ENCODE measurements at regions not wholly inside any gene's neighbourhood (a gene's known extent, or its start where the extent isn't known, plus 50 kb on each side); places are given as distances from the start of the nearest gene placed in this dataset.

DNA sequence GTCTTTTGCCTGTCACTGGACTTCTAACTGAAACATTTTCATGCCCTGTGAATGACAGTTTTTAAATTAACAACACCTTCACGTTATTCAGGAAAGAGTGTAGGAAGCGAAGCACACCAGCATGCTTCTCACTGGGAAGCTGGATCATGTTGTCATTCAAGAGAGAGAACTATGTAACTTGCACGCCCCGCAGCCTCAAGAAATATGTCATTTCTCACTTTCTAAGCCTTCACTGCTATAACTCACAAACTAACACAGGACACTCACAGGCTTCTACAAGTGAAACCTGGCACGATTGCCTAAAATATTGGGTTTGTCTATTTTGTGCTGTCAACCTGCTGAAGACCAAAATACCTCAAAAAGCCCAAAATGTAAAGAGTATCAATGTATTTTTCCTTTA, 466.3 kb downstream of the EFNA5 start:
- ChIA-PET CTCF (no interaction called here), POLR2A (no interaction called here)
- no peak overlapping the region for H3K27ac ChIP-seq (ENCODE audit: low read depth in 2 of 2, low read length in 1 of 2)
- no peak for DNase-seq
- no peaks in the 10 kb centered on the region for H3F3A ChIP-seq (replicated peaks; ENCODE audit: insufficient read depth)
- H3K4me1 ChIP-seq (ENCODE audit: control insufficient read depth in 1 of 2, insufficient read depth in 2 of 2, low read depth in 1 of 2, low read length in 1 of 2): no peaks in the 10 kb centered on the region; a peak in 1 of 4 replicates
- TF ChIP-seq RAD21 (IDR thresholded peaks at IDR 0.05; ENCODE audit: low read length): no peak
- no peak for TF ChIP-seq SIN3A (IDR thresholded peaks at IDR 0.05; ENCODE audit: borderline replicate concordance, low read depth, low read length)
- no peak for TF ChIP-seq FOXJ3 (CRISPR knock-in tag; IDR thresholded peaks at IDR 0.05)
- no peak for TF ChIP-seq MEF2A (IDR thresholded peaks at IDR 0.05; ENCODE audit: borderline replicate concordance, low read depth)
- TF ChIP-seq POLR2AphosphoS5 (IDR thresholded peaks at IDR 0.05; ENCODE audit: low read depth, low read length): no peak
- no peak for TF ChIP-seq RCOR1 (IDR thresholded peaks at IDR 0.05; ENCODE audit: low read length)
- no peak for TF ChIP-seq CTCF (IDR thresholded peaks at IDR 0.05)
- no peak for TF ChIP-seq FOXM1 (IDR thresholded peaks at IDR 0.05; ENCODE audit: low read depth)
- TF ChIP-seq ELF1 (IDR thresholded peaks at IDR 0.05): no peak
- no peaks in the 10 kb centered on the region for H3K27me3 ChIP-seq (ENCODE audit: insufficient read depth)
- no peak overlapping the region for H3K4me2 ChIP-seq
- H3K36me3 ChIP-seq (replicated peaks in 1 of 2; ENCODE audit: control insufficient read depth in 1 of 2, insufficient read depth in 2 of 2, low read length in 1 of 2): no peaks in the 10 kb centered on the region
- H2AFZ ChIP-seq (ENCODE audit: low read depth): no peak overlapping the region
- no peaks in the 10 kb centered on the region for H3K79me2 ChIP-seq (ENCODE audit: insufficient read depth)
- H3K4me3 ChIP-seq (ENCODE audit: low read depth in 2 of 2, low read length in 1 of 2): no peak overlapping the region
- H3K9ac ChIP-seq: no peak overlapping the region
- no peaks in the 10 kb centered on the region for H4K20me1 ChIP-seq (ENCODE audit: insufficient read depth)
- H3K9me3 ChIP-seq: no peaks in the 10 kb centered on the region
- WGBS (ENCODE audit: low lambda C conversion rate): 86% methylated on average over 5 of the region's 5 CpGs
- H3K9me2 ChIP-seq: peaks cover 9% of the 10 kb centered on the region; the same call in 1 of the 2 replicates

DNA sequence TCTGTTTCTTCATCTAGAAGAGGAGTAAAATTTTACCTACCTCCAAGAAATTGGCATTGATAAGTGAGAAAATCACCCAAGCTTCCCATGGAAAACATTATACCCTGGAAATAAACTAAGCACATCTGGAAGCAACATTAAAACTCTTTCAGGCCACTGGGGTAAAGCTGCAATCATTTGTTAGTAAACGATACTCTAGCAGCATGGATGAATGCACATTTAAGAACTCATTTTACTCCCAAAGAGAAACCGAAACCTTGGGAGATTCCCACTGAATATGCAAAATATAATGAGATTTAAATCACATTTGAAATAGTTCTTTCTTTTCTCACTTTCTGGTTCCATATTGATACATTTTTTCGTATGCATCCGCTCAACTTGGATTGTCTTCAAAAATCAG, 467.5 kb downstream of the EFNA5 start:
- Histone ChIP-seq H4K20me1 (ENCODE audit: insufficient read depth) (no peaks in the 10 kb centered on the region), H3K9ac (no peak overlapping the region), H3K9me2 (peaks cover 9% of the 10 kb centered on the region; the same call in 1 of the 2 replicates), H3F3A (replicated peaks; ENCODE audit: insufficient read depth) (no peaks in the 10 kb centered on the region), H3K79me2 (ENCODE audit: insufficient read depth) (no peaks in the 10 kb centered on the region), H3K4me2 (no peak overlapping the region), H3K27ac (ENCODE audit: low read depth in 2 of 2, low read length in 1 of 2) (no peak overlapping the region), H2AFZ (ENCODE audit: low read depth) (no peak overlapping the region), H3K4me3 (ENCODE audit: low read depth in 2 of 2, low read length in 1 of 2) (no peak overlapping the region), H3K36me3 (replicated peaks in 1 of 2; ENCODE audit: control insufficient read depth in 1 of 2, insufficient read depth in 2 of 2, low read length in 1 of 2) (no peaks in the 10 kb centered on the region), H3K9me3 (no peaks in the 10 kb centered on the region), H3K4me1 (ENCODE audit: control insufficient read depth in 1 of 2, insufficient read depth in 2 of 2, low read depth in 1 of 2, low read length in 1 of 2) (no peaks in the 10 kb centered on the region; a peak in 1 of 4 replicates), H3K27me3 (ENCODE audit: insufficient read depth) (no peaks in the 10 kb centered on the region)
- ChIA-PET POLR2A (no interaction called here), CTCF (interaction anchor here (1.5 kb wide), 1 partner anchor 10 kb away, joined by 6 read pairs; no protein-coding TSS in a partner anchor)
- no peak for DNase-seq
- TF ChIP-seq EZH2phosphoT487 (IDR thresholded peaks at IDR 0.05; ENCODE audit: borderline replicate concordance, low read depth) (no peak), FOXJ3 (CRISPR knock-in tag; IDR thresholded peaks at IDR 0.05) (no peak), CHD2 (IDR thresholded peaks at IDR 0.05; ENCODE audit: low read length, partially characterized antibody) (no peak), FOXM1 (IDR thresholded peaks at IDR 0.05; ENCODE audit: low read depth) (no peak), IRF3 (IDR thresholded peaks at IDR 0.05; ENCODE audit: low read depth, low read length) (no peak), TAF1 (IDR thresholded peaks at IDR 0.05; ENCODE audit: borderline replicate concordance, low read depth, low read length) (no peak), MXI1 (IDR thresholded peaks at IDR 0.05; ENCODE audit: low read depth, low read length) (no peak), TCF12 (IDR thresholded peaks at IDR 0.05) (no peak), RAD21 (IDR thresholded peaks at IDR 0.05; ENCODE audit: low read length) (no peak), YY1 (IDR thresholded peaks at IDR 0.05; ENCODE audit: low read depth) (no peak)
- TF ChIP-seq, protein P1, sequence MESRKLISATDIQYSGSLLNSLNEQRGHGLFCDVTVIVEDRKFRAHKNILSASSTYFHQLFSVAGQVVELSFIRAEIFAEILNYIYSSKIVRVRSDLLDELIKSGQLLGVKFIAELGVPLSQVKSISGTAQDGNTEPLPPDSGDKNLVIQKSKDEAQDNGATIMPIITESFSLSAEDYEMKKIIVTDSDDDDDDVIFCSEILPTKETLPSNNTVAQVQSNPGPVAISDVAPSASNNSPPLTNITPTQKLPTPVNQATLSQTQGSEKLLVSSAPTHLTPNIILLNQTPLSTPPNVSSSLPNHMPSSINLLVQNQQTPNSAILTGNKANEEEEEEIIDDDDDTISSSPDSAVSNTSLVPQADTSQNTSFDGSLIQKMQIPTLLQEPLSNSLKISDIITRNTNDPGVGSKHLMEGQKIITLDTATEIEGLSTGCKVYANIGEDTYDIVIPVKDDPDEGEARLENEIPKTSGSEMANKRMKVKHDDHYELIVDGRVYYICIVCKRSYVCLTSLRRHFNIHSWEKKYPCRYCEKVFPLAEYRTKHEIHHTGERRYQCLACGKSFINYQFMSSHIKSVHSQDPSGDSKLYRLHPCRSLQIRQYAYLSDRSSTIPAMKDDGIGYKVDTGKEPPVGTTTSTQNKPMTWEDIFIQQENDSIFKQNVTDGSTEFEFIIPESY (IDR thresholded peaks at IDR 0.05; ENCODE audit: borderline replicate concordance, low read depth): no peak
- TF ChIP-seq, protein P2, sequence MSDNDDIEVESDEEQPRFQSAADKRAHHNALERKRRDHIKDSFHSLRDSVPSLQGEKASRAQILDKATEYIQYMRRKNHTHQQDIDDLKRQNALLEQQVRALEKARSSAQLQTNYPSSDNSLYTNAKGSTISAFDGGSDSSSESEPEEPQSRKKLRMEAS (IDR thresholded peaks at IDR 0.05; ENCODE audit: low read depth): no peak
- 93% methylated on average over 4 of the region's 4 CpGs for WGBS (ENCODE audit: low lambda C conversion rate)
